ENCODE measurements at regions not wholly inside any gene's neighbourhood (a gene's known extent, or its start where the extent isn't known, plus 50 kb on each side); places are given as distances from the start of the nearest gene placed in this dataset.
"Not testable (repeated sequence)": the region's sequence is repeated elsewhere in the genome, so short reads cannot be mapped to it uniquely, and the experiment has no call there.

GRCh38 chr1:198935306-198935921 lies 296.6 kb downstream of the PTPRC start:
- peak; percentile 78 to 99 (median 94) for DNase-seq

GRCh38 chr1:198936371-198937083 lies 297.7 kb downstream of the PTPRC start:
- DNase-seq, result peak in 2 of 3 experiments; percentile 39 to 82

GRCh38 chr1:198937231-198938031 lies 298.6 kb downstream of the PTPRC start:
- DNase-seq, result peak in 2 of 3 experiments; percentile 65 to 91

- DNase-seq, result no peak
Measured at GRCh38 chr1:198939286-198939685, 300.4 kb downstream of the PTPRC start.

GRCh38 chr1:198939956-198940355 lies 301.1 kb downstream of the PTPRC start:
- no peak for DNase-seq

- DNase-seq, result no peak
Measured at GRCh38 chr1:198942466-198942865, 303.6 kb downstream of the PTPRC start.

- no peak for DNase-seq
Measured at GRCh38 chr1:198943484-198944187, 304.8 kb downstream of the PTPRC start.

GRCh38 chr1:198947456-198947855 lies 308.6 kb downstream of the PTPRC start:
- no peak for DNase-seq

- DNase-seq, result no peak
Measured at GRCh38 chr1:198948895-198949659, 310.2 kb downstream of the PTPRC start.

GRCh38 chr1:198950036-198950435 lies 311.2 kb downstream of the PTPRC start:
- no peak for DNase-seq

- DNase-seq, result no peak
Measured at GRCh38 chr1:198955085-198955484, 316.2 kb downstream of the PTPRC start.

- DNase-seq, result peak in 1 of 3 experiments; percentile 55
Measured at GRCh38 chr1:198957044-198957443, 318.2 kb downstream of the PTPRC start.

GRCh38 chr1:198959032-198959431 lies 320.2 kb downstream of the PTPRC start:
- no peak for DNase-seq

- DNase-seq, result no peak
Measured at GRCh38 chr1:198959676-198960075, 320.8 kb downstream of the PTPRC start.

- DNase-seq, result not testable (repeated sequence)
Measured at GRCh38 chr1:198963796-198964195, 325.0 kb downstream of the PTPRC start.

GRCh38 chr1:198966519-198966918 lies 327.7 kb downstream of the PTPRC start:
- DNase-seq, result no peak

- DNase-seq, result peak in 1 of 3 experiments; percentile 21
Measured at GRCh38 chr1:198967566-198967965, 328.7 kb downstream of the PTPRC start.

GRCh38 chr1:198968866-198969265 lies 330.0 kb downstream of the PTPRC start:
- no peak for DNase-seq

- DNase-seq, result peak in 1 of 3 experiments; percentile 17
Measured at GRCh38 chr1:198969981-198970380, 331.1 kb downstream of the PTPRC start.

- peak in 1 of 3 experiments; percentile 35 for DNase-seq
Measured at GRCh38 chr1:198970916-198971315, 332.1 kb downstream of the PTPRC start.

GRCh38 chr1:198977909-198978308 lies 339.1 kb downstream of the PTPRC start:
- no peak for DNase-seq

GRCh38 chr1:198978523-198978922 lies 339.7 kb downstream of the PTPRC start:
- DNase-seq, result no peak
